ENCODE measurements at regions not wholly inside any gene's neighbourhood (a gene's known extent, or its start where the extent isn't known, plus 50 kb on each side); places are given as distances from the start of the nearest gene placed in this dataset.

DNA sequence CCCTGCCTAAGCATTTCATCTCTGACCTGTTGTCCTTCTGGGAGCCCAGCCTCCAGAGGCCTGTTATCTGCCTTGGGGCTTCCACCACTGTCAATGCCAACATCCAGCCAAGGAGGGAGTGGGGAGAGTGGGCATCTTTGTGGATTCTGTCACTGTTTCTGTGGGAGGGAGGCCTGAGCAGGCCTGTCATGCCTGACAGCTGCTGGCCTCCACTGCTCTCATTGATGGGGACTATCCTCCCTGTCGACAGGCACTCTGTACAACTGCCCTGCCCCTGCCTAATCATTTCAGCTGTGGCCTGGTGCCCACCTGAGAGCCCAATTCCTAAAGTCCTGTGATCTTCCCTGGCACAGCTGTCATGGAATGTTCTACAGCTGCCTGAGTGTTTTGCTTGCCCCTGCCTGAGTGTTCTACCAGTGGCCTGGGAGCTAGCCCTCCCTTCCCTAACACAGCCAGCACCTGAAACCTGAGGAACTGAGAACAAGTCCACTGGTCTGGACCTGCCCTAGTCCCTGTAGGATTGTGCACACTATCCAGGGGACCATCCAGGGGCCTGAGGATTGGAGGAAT is 145.3 kb downstream of the FAM83B start:
- Histone ChIP-seq H2BK120ac (ENCODE audit: low read depth, low read length) (no peak overlapping the region), H2AK5ac (ENCODE audit: low read depth, low read length) (no peak overlapping the region), H3K4me2 (ENCODE audit: insufficient read depth, low read length, poor library complexity, severe bottlenecking) (no peak overlapping the region), H3K27ac (replicated peaks; ENCODE audit: low read length) (no peak overlapping the region), H4K91ac (ENCODE audit: low read depth, low read length, poor library complexity) (no peak overlapping the region), H2AFZ (ENCODE audit: low read length) (no peak overlapping the region), H3K14ac (ENCODE audit: low read length) (no peak overlapping the region), H3K18ac (ENCODE audit: low read length) (no peak overlapping the region), H4K8ac (ENCODE audit: low read depth, low read length) (no peak overlapping the region), H3K27me3 (ENCODE audit: control insufficient read depth in 3 of 3, insufficient read depth in 3 of 3, low read depth in 1 of 3, low read length in 3 of 3) (no peaks in the 10 kb centered on the region), H3K79me1 (ENCODE audit: low read depth, low read length) (no peaks in the 10 kb centered on the region), H2BK12ac (ENCODE audit: low read length) (no peak overlapping the region), H3K4me1 (ENCODE audit: control insufficient read depth in 2 of 2, insufficient read depth in 1 of 2, low read depth in 1 of 2, low read length in 2 of 2) (no peaks in the 10 kb centered on the region), H3K9ac (ENCODE audit: low read depth, low read length, poor library complexity) (no peak overlapping the region), H3K23ac (ENCODE audit: low read depth, low read length, poor library complexity) (no peak overlapping the region), H2BK5ac (ENCODE audit: low read length) (no peak overlapping the region), H3K9me3 (replicated peaks in 1 of 2; ENCODE audit: control insufficient read depth in 2 of 2, insufficient read depth in 1 of 2, low read depth in 1 of 2, low read length in 2 of 2) (peaks cover 0 to 3% of the 10 kb centered on the region in 2 donors), H3K4ac (ENCODE audit: low read length) (no peak overlapping the region), H3K4me3 (ENCODE audit: low read length in 2 of 2) (no peak overlapping the region), H2BK15ac (ENCODE audit: low read length) (no peak overlapping the region), H3K36me3 (replicated peaks in 1 of 2; ENCODE audit: control insufficient read depth in 2 of 2, insufficient read depth in 2 of 2, low read length in 2 of 2) (peaks cover 0 to 1% of the 10 kb centered on the region in 2 donors)
- DNase-seq (ENCODE audit: low spot score) = no peak
- no CpG with 5 or more reads among the region's 1 CpG for WGBS, 2 donors (ENCODE audit: extremely low coverage in 2 of 2, insufficient read length in 2 of 2, insufficient replicate concordance in 1 of 2)

DNA sequence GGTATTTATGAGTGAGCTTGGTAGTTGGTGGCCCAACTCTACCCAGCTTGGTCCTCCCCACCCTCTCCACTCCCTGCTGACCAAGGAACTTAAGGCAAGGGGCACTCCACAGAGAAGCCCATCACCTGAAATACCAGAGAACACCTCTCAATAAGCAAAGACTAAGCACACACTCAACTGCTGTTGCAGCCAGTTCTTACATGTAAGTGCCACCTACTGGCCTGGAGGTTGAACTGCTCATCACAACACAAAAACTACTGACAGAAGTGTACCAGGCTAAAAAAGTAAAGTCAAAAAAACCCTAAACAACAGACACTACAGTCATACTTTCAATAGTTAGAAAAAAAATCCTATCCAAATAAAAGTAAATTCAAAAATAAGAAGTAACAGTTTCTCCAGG is 146.2 kb downstream of the FAM83B start:
- Histone ChIP-seq H2AK5ac (ENCODE audit: low read depth, low read length) (no peak overlapping the region), H2BK12ac (ENCODE audit: low read length) (no peak overlapping the region), H2BK15ac (ENCODE audit: low read length) (no peak overlapping the region), H3K9me3 (replicated peaks in 1 of 2; ENCODE audit: control insufficient read depth in 2 of 2, insufficient read depth in 1 of 2, low read depth in 1 of 2, low read length in 2 of 2) (peaks cover 0 to 3% of the 10 kb centered on the region in 2 donors), H2BK5ac (ENCODE audit: low read length) (no peak overlapping the region), H4K8ac (ENCODE audit: low read depth, low read length) (no peak overlapping the region), H3K27me3 (ENCODE audit: control insufficient read depth in 3 of 3, insufficient read depth in 3 of 3, low read depth in 1 of 3, low read length in 3 of 3) (no peaks in the 10 kb centered on the region), H3K4ac (ENCODE audit: low read length) (no peak overlapping the region), H3K14ac (ENCODE audit: low read length) (no peak overlapping the region), H3K4me1 (ENCODE audit: control insufficient read depth in 2 of 2, insufficient read depth in 1 of 2, low read depth in 1 of 2, low read length in 2 of 2) (no peaks in the 10 kb centered on the region), H3K9ac (ENCODE audit: low read depth, low read length, poor library complexity) (no peak overlapping the region), H3K4me3 (ENCODE audit: low read length in 2 of 2) (no peak overlapping the region), H2BK120ac (ENCODE audit: low read depth, low read length) (no peak overlapping the region), H3K27ac (replicated peaks; ENCODE audit: low read length) (no peak overlapping the region), H4K91ac (ENCODE audit: low read depth, low read length, poor library complexity) (no peak overlapping the region), H3K23ac (ENCODE audit: low read depth, low read length, poor library complexity) (no peak overlapping the region), H2AFZ (ENCODE audit: low read length) (no peak overlapping the region), H3K36me3 (replicated peaks in 1 of 2; ENCODE audit: control insufficient read depth in 2 of 2, insufficient read depth in 2 of 2, low read length in 2 of 2) (peaks cover 0 to 1% of the 10 kb centered on the region in 2 donors), H3K4me2 (ENCODE audit: insufficient read depth, low read length, poor library complexity, severe bottlenecking) (no peak overlapping the region), H3K79me1 (ENCODE audit: low read depth, low read length) (no peaks in the 10 kb centered on the region), H3K18ac (ENCODE audit: low read length) (no peak overlapping the region)
- DNase-seq (ENCODE audit: low spot score) = no peak

DNA sequence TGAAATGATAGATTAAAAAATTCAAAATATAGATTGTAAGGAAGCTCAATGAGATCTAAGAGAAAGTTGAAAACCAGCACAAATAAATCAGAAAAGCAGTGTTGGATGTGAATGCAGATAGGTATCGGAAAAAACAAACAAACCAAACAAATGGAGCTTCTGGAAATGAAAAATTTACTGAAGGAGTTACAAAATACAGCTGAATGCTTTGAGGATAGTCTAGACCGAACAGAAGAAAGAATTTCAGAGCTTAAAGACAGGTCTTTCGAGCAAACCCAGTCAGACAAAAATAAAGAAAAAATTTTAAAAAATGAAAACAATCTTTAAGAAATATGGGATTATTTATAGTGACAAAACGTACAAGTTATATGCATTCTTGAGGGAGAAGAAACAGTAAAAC is 146.7 kb downstream of the FAM83B start:
- no peak overlapping the region for H3K23ac ChIP-seq (ENCODE audit: low read depth, low read length, poor library complexity)
- H3K79me1 ChIP-seq (ENCODE audit: low read depth, low read length) = no peaks in the 10 kb centered on the region
- no peak overlapping the region for H2AK5ac ChIP-seq (ENCODE audit: low read depth, low read length)
- H3K4ac ChIP-seq (ENCODE audit: low read length) = no peak overlapping the region
- H3K9ac ChIP-seq (ENCODE audit: low read depth, low read length, poor library complexity) = no peak overlapping the region
- H2BK15ac ChIP-seq (ENCODE audit: low read length) = no peak overlapping the region
- H3K4me2 ChIP-seq (ENCODE audit: insufficient read depth, low read length, poor library complexity, severe bottlenecking) = no peak overlapping the region
- H2BK5ac ChIP-seq (ENCODE audit: low read length) = no peak overlapping the region
- H3K27me3 ChIP-seq (ENCODE audit: control insufficient read depth in 3 of 3, insufficient read depth in 3 of 3, low read depth in 1 of 3, low read length in 3 of 3) = no peaks in the 10 kb centered on the region
- peaks cover 0 to 3% of the 10 kb centered on the region in 2 donors for H3K9me3 ChIP-seq (replicated peaks in 1 of 2; ENCODE audit: control insufficient read depth in 2 of 2, insufficient read depth in 1 of 2, low read depth in 1 of 2, low read length in 2 of 2)
- no peaks in the 10 kb centered on the region for H3K4me1 ChIP-seq (ENCODE audit: control insufficient read depth in 2 of 2, insufficient read depth in 1 of 2, low read depth in 1 of 2, low read length in 2 of 2)
- H2BK12ac ChIP-seq (ENCODE audit: low read length) = no peak overlapping the region
- no peak overlapping the region for H3K14ac ChIP-seq (ENCODE audit: low read length)
- H4K91ac ChIP-seq (ENCODE audit: low read depth, low read length, poor library complexity) = no peak overlapping the region
- H2AFZ ChIP-seq (ENCODE audit: low read length) = no peak overlapping the region
- H4K8ac ChIP-seq (ENCODE audit: low read depth, low read length) = no peak overlapping the region
- H3K36me3 ChIP-seq (replicated peaks in 1 of 2; ENCODE audit: control insufficient read depth in 2 of 2, insufficient read depth in 2 of 2, low read length in 2 of 2) = peaks cover 0 to 1% of the 10 kb centered on the region in 2 donors
- no peak overlapping the region for H3K27ac ChIP-seq (replicated peaks; ENCODE audit: low read length)
- H2BK120ac ChIP-seq (ENCODE audit: low read depth, low read length) = no peak overlapping the region
- DNase-seq (ENCODE audit: low spot score) = no peak
- H3K18ac ChIP-seq (ENCODE audit: low read length) = no peak overlapping the region
- no CpG with 5 or more reads among the region's 4 CpGs for WGBS, 2 donors (ENCODE audit: extremely low coverage in 2 of 2, insufficient read length in 2 of 2, insufficient replicate concordance in 1 of 2)
- no peak overlapping the region for H3K4me3 ChIP-seq (ENCODE audit: low read length in 2 of 2)

DNA sequence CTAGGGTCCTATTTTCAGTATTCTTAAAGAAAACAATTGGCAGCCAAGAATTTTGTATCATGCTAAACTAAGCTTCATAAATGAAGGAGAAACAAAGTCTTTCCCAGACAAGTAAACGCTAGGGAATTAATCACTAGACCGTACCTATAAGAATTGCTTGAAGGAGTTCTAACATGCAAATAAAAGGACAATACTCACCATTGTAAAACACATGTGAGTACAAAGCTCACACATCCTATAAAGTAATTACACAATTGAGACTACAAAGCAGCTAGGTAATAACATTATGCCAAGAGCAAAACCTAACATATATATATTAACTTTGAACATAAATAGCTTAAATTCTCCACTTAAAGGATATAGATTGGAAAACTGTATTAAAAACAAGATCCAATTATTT is 147.4 kb downstream of the FAM83B start:
- no peak overlapping the region for H2BK12ac ChIP-seq (ENCODE audit: low read length)
- H3K4ac ChIP-seq (ENCODE audit: low read length) = no peak overlapping the region
- H4K8ac ChIP-seq (ENCODE audit: low read depth, low read length) = no peak overlapping the region
- H2BK15ac ChIP-seq (ENCODE audit: low read length) = no peak overlapping the region
- H2AFZ ChIP-seq (ENCODE audit: low read length) = no peak overlapping the region
- H3K4me1 ChIP-seq (ENCODE audit: control insufficient read depth in 2 of 2, insufficient read depth in 1 of 2, low read depth in 1 of 2, low read length in 2 of 2) = no peaks in the 10 kb centered on the region
- no peak overlapping the region for H3K18ac ChIP-seq (ENCODE audit: low read length)
- no peak overlapping the region for H3K23ac ChIP-seq (ENCODE audit: low read depth, low read length, poor library complexity)
- no peak for DNase-seq (ENCODE audit: low spot score)
- H2BK120ac ChIP-seq (ENCODE audit: low read depth, low read length) = no peak overlapping the region
- H2BK5ac ChIP-seq (ENCODE audit: low read length) = no peak overlapping the region
- H3K4me2 ChIP-seq (ENCODE audit: insufficient read depth, low read length, poor library complexity, severe bottlenecking) = no peak overlapping the region
- no peak overlapping the region for H3K14ac ChIP-seq (ENCODE audit: low read length)
- H3K27me3 ChIP-seq (ENCODE audit: control insufficient read depth in 3 of 3, insufficient read depth in 3 of 3, low read depth in 1 of 3, low read length in 3 of 3) = no peaks in the 10 kb centered on the region
- H4K91ac ChIP-seq (ENCODE audit: low read depth, low read length, poor library complexity) = no peak overlapping the region
- no peak overlapping the region for H2AK5ac ChIP-seq (ENCODE audit: low read depth, low read length)
- peaks cover 0 to 1% of the 10 kb centered on the region in 2 donors for H3K36me3 ChIP-seq (replicated peaks in 1 of 2; ENCODE audit: control insufficient read depth in 2 of 2, insufficient read depth in 2 of 2, low read length in 2 of 2)
- no peak overlapping the region for H3K9ac ChIP-seq (ENCODE audit: low read depth, low read length, poor library complexity)
- no peaks in the 10 kb centered on the region for H3K79me1 ChIP-seq (ENCODE audit: low read depth, low read length)
- no CpG with 5 or more reads among the region's 2 CpGs for WGBS, 2 donors (ENCODE audit: extremely low coverage in 2 of 2, insufficient read length in 2 of 2, insufficient replicate concordance in 1 of 2)
- peaks cover 0 to 3% of the 10 kb centered on the region in 2 donors for H3K9me3 ChIP-seq (replicated peaks in 1 of 2; ENCODE audit: control insufficient read depth in 2 of 2, insufficient read depth in 1 of 2, low read depth in 1 of 2, low read length in 2 of 2)
- no peak overlapping the region for H3K27ac ChIP-seq (replicated peaks; ENCODE audit: low read length)
- H3K4me3 ChIP-seq (ENCODE audit: low read length in 2 of 2) = no peak overlapping the region

Measured in neuronal stem cell (in vitro differentiated cells).